HG02973 (cell line): ENCODE measurements at regions not wholly inside any gene's neighbourhood (a gene's known extent, or its start where the extent isn't known, plus 50 kb on each side); places are given as distances from the start of the nearest gene placed in this dataset.
"Not testable (repeated sequence)": the region's sequence is repeated elsewhere in the genome, so short reads cannot be mapped to it uniquely, and the experiment has no call there.

Experiments used
- ATAC-seq: cut with Tn5 transposase; IDR thresholded peaks from one replicate; pipeline ENCODE4 v1.9.1; 2021; ENCODE audit warnings: moderate library complexity; ENCODE audit not compliant: unreplicated experiment

DNA sequence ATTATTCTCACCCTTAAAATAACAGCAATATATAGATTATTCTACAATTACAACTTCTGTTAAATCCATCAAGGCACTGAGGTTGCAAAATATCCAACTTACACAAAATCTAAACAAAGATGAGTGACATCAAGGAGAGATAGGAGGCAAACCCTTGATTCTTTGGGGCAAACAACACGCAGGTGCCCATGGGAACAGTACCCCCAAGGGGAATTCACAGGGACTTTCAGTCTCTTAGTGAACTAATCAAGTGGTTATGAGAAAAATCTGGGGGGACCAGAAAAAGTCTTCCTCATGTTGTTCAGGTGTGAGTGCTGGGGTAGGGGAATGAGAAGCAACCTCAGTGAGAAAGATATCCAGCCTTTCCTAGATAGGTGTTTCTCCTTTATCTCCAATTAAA, 1107.9 kb downstream of the PLA2G4A start:
- ATAC-seq, result no peak

DNA sequence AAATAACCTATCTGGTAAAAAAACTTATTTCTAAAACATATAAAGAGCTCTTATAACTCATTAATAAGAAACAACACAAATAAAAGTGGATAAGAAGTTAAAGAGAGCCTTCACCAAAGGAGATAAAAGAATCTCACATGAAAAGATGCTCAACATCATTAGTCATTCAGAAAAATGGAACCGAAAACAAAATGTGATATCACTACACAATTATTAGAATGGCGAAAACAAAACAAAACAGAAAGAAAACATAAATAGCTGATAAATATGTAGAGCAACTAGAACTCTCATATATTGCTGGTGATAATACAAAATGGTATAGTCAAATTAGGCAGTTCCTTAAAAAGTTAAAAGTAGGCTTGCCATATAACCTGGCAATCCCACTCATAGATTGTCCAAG, 1109.3 kb downstream of the PLA2G4A start:
- ATAC-seq, result peak; percentile 78

DNA sequence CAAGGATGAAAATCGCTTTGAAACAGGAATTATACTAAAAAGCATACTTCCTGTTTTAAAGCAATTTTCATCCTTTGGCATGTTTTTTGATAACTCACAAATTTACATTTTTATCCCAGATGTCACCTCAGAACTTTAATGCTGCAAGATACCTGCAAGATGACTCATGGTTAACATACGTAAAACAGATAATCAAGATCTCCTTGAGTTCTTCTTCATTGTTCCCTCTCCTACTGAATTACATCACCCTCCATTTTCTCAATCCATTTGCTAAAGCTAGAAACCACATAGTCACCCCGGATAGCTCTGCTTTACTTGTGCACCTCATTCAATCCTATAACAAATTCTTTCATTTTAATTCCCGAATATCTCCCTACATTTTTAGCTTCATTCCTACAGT, 1114.2 kb downstream of the PLA2G4A start:
- no peak for ATAC-seq

DNA sequence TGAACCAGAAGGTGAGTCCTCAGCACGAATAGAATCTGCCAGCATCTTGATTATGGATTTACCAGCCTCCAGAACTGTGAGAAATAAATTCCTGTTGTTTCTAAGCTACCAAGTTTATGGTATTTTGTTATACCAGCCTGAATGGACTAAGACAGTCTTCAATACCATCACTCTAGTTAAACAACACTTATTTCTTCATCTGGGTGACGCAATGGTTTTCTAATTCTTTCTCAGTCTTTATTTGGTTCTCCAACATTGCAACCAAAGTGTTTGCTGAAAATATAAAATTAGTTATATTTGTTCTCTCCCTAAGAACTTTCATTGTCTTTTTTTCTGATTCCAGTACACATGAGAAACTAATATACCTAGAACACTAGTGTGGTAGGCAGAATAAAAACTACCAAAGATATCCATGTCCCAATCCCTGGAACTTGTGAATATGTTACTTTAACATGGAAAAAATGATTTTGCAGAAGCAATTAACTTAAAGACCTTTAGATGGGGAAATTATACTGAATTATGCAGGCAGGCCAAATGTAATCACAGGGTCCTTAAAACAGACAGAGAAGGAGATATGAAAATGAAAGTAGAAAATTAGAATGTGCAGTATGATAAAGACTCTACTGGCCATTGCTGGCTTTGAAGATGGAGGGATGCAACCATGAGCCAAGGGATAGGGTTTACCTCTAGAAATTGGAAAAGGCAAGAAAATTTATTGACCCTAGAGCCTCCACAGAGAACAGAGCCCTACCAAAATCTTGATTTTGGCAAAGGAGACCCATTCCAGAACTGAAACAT, 1115.1 kb downstream of the PLA2G4A start:
- no peak for ATAC-seq

DNA sequence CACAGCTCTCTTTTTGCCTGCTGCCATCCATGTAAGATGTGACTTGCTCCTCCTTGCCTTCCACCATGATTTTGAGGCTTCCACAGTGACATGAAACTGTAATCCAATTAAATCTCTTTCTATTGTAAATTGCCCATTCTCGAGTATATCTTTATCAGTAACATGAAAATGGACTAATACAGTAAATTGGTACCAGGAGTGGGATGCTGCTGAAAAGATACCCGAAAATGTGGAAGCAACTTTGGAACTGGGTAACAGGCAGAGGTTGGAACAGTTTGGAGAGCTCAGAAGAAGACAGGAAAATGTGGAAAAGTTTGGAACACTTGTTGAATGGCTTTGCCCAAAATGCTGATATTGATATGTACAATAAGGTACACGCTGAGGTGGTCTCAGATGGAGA, 1117.9 kb downstream of the PLA2G4A start:
- ATAC-seq, result not testable (repeated sequence)

DNA sequence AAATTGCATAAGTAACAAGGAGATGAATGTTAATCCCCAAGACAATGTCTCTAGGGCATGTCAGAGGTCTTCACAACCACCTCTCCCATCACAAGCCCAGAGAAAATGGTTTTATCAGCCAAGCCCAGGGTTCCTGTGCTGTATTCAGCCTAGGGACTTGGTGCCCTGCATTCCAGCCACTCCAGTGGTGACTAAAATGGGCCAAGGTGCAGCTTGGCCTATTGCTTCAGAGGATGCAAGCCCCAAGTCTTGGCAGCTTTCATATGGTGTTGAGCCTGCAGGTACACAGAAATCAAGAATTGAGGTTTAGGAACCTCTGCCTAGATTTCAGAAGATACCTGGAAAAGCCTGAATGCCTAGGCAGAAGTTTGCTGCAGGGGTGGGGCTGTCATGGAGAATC, 1118.6 kb downstream of the PLA2G4A start:
- ATAC-seq, result no peak

DNA sequence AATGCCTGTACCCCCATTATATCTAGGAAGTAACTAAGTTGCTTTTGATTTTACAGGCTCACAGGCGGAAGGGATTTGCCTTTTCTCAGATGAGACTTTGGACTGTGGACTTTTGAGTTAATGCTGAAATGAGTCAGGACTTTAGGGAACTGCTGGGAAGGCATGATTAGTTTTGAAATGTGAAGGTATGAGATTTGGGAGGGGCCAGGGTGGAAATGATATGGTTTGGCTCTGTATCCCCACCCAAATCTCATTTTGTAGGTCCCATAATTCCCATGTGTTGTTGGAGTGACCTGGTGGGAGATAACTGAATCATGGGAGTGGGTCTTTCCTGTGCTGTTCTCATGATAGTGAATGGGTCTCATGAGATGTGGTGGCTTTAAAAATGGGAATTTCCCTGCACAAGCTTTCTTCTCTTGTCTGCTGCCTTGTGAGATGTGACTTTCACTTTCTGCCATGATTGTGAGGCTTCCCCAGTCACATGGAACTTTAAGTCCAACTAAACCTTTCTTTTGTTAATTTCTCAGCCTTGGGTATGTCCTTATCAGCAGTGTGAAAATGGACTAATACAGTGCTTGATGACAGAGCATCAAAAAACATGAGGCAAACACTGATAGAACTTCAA, 1119.5 kb downstream of the PLA2G4A start:
- no peak for ATAC-seq

DNA sequence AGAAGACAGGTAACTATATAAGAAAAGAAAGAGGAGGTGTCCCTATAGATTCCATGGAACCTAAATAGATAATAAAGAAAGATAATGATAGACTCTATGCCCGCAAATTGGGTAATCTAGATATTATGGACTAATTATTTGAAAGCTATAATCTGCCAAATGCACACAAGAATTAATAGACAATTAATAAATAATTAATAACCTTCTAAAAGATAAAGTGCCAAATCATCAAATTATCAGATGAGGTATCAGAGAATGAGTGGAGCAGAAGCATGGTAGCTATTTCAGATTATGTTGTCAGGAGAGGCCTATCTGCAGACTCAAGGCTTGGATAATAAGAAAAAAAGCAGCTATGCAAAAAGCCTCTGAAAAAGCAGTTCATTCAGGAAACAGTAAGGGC, 1120.8 kb downstream of the PLA2G4A start:
- no peak for ATAC-seq

DNA sequence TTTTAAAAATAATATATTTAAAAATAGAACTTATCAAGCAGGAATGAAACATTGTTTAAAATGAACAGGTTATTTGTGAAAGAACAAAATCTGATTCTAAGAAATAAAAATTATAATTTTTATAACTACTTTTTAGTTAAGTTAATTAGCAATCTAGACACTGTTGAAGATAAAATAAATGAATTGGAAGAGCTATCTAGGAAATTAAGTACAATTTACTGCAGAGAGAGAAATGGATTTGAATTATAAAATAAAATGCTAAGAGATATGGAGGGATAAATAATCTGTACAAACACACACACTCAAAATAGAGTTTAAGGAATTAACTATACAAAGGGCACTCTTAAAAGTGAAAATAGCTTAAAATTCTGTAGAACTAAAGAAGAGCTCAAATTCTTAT, 1123.1 kb downstream of the PLA2G4A start:
- no peak for ATAC-seq

DNA sequence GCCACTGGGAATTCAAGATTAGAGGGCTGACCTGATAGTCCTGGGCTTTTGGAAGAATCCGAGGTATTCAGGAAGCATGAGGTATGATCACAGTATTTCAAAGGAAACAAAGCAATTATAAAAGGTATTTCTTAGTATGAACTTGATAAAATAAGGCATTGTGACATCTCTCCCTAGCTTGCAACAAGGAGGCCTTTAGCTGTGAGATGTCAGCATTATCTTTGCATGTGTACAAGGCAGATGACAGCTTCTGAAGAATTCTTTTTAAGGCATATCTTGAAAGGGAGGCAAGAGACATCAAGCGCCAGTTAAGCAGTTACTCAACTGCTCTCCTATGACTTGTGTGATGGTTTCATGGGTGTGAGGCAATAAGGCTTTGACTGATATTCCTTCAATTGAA, 1123.7 kb downstream of the PLA2G4A start:
- no peak for ATAC-seq

DNA sequence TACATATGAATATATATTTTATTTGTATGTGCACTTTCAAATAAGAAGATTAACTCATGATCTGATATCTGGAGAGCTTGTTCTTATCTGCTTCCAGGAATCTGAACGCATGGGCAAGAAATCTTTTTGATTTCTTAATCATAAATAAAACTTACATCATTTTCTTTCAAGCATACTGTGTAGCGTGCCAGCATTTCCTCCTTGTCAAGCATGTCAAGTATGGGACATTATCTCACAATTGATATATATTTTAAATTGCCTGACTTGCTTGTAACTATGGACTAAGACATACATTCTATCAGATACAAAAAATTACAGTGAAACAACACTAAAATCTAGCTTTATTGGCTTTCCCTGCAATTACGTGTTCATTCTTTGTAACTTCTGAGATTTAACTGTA, 1128.2 kb downstream of the PLA2G4A start:
- ATAC-seq, result no peak

DNA sequence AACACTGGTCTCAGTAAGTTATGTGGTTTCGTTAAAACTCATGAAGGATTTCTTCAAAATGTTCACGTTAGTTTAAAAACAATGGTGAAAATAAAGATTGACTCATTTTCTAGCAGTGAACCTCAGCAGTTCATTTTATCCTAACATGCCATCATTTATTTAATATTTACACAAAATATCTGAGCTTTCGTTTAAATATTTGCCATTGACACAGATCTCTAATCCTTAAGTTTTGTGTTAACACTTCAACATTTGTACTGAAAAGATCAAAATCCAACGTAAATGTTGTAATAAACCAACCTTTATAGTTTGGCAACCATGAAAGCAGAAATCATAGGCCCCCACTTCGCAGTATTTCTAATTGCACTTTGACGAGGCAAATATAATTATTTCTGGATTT, 1129.5 kb downstream of the PLA2G4A start:
- ATAC-seq, result no peak

DNA sequence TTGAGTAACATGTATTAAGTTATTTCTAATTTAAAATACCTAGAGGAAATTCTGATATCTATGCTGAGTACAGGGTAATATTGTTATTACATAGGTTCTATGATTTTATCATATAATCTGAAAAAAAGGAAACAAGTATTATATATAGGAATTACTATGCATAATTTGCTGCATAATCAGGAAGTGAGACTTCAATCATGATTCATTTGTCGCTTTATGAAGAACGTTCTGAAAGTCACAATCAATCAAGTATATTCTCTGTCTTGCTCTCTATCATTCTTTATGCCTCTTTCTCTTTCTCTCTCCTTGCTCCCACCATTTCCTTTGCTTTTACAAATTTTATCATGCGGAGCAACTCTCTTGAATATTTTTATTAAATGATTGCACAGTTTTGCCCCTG, 1130.3 kb downstream of the PLA2G4A start:
- no peak for ATAC-seq

DNA sequence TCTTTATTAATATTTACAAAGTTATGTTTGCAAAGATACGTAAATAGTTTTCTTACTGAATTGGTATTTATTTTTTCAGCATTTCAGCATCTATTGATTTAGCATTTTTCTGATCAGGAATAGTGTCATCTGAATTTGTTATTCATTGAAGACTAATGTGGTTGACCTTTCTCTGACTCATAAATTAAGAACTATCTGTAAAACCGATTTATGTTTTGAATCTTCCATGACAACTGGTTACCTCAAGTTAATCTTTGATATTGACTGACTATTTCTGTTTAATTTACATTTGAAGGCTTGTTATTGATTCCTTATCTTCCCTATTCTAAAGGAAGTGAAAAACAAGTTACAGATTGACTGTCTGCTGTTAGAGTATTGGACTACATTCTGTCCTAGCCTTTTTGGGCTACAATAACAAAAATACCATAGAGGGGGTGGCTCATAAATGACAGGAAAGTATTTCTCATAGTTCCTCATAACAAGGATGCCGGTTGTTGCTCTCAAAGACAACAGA, 1131.4 kb downstream of the PLA2G4A start:
- no peak for ATAC-seq

DNA sequence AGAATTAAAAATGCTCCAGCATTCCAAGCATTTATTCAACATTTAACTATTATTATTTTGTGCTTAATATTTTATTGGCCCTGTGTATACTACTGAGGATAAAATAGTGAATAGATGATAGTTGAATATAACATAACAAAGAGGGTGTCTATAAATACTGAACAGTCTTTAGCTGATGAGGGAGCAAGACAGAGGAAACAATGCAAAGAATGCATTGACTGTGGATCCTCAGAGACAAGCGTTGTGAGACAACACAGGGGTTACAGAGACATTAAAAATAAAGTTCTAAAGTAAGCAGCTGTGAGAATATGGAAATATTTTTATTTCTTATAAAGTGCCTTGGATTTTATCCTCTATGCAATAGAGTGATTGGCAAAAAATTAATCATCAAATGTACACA, 1133.1 kb downstream of the PLA2G4A start:
- ATAC-seq, result no peak

DNA sequence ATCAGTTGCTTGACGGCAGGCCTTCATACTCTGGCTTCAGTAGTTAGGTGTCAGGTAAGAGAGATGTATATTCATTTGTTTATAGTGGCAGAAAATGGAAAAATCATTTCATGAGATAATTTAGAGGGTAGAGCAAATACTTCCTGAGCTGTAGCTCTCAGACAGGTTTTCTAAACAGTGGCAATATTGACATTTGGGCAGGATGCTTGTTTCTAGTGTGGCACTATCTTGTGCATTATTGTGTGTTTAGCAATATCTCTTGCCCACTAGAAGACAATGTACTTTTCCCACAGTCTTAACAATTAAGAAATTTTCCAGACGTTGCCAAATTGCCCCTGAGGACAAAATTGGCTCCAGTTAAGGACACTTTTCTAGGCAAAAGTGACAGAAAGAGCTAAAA, 1143.1 kb downstream of the PLA2G4A start:
- ATAC-seq, result no peak

DNA sequence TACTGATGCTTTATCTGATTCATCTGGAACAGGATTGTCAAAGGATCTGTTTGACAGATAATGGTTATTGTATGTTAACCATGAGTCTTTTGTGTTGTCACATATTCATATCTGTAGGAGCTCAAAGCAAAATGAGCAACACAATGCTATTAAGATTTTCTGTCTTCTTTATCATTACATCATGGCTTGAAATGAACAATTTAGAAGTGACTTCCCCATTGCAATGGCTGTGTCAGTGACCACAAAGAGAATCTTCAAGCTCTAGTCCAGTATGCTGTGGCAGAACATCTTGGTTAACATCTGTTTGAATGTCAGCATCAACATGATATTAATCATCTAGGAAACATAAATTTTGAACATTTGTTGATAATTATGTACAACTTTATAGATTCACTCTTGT, 1148.5 kb downstream of the PLA2G4A start:
- ATAC-seq, result no peak

DNA sequence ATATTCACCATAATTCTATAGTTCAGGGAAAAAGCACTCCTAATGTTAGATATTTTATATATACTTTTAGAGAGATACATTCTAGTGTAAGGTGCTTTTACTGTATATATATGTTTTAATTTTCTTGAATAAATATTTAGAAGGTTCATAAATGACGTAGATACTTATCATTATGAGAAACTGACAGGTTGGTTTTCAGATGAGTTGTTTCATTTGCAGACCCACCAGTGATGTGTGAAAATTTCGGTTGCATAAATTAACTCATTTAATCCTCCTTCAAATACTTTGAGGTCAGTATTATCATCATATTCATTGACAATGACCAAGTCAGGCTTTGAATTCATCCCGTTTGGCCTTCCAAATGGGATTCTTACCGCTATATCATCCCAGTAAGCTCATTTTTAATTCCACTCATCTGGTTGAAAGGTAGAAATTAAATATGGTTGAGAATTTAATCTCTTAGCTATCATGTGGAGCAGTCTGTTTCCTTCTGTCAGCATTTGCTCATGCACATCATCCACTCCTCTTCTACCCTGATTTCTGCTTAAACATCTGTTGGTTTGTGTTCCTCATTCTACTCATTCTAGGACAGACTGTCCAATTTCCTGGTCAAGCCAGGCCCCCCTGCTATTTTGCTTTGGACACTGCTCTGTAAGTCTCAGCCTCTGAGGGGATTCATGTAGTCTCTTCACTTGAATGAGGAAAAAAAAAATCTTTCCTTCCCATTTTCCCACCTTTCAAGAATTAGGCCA, 1156.6 kb downstream of the PLA2G4A start:
- ATAC-seq, result no peak

DNA sequence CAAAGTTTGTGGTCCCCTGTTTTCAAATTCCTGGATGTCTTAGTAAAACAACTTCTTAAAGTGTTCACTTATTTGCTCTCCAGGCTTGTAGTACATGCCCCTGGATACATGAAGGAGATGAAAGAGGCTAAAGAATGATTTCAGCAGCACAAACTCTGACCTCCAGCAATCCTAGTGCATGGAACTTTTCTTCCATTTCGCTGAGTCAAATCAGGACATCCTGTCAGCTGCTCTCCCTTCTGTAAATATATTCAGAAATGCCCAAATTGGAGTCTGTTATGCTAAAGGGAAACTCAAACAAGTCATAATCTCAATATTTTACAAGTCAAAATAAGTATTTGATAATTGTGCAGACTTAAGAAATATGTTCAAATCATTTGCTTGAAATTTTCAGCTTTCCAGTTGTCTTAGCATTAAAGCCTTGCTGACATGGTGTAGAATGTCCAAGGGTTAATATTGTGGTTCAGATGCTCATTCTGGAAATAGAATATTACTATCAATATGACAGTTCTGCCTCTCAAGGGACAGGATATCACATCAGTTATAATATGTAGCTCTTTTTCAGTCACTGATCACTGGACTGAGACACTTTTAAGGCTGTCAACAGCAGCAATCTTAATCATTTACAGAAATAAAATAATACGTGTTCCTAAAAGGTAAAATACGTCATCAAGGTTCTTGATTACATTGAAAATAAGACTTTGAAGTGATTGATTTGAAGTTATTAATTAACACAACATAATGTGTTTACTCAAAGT, 1157.3 kb downstream of the PLA2G4A start:
- ATAC-seq, result peak; percentile 90

DNA sequence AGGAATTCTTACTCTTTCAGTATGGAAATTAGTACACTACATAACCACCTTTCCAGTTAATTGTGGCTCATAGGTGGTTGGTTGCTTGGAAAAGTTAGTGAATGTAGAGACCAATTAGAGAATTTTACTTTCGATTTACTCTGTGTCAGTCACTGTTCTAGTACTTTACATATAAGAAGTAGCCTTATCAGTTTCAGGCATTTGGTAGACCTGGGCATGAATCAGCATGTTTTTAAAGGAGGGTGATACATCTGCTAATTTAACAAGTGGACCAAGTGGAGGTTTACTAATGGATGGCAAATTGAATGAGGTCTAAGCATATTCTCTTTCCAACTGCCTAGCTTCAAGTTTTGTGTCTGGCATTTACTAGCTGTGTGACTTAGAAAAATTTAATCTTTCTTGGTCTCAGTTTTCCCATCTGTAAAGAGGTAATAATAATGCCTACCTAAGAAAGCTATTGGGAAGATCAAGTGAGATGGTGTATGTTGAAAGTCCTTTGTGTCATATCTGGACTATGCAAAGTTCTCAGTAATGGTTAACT, 1158.6 kb downstream of the PLA2G4A start:
- no peak for ATAC-seq

DNA sequence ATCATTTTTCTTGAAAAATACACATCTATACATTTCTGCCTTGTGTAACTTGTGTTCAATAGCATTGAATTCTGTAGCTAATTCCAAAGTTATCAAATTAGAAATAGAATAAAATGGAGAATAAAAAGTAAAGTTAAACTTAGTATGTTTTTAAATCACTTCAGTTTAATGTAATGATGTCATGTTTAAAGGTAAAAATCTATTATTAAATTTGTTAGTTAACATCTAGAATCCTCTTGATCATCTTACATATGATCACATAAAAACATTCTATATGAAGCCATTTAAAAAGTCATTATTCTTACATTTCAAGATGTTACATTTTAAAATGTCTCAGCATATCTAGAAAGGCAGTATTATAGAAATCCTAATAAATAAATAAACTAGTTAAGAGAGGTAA, 1163.2 kb downstream of the PLA2G4A start:
- ATAC-seq, result no peak
